ENCODE measurements at regions not wholly inside any gene's neighbourhood (a gene's known extent, or its start where the extent isn't known, plus 50 kb on each side); places are given as distances from the start of the nearest gene placed in this dataset.

GRCh38 chr20:58051367-58051766, 177.1 kb downstream of the ANKRD60 start:
- TF ChIP-seq, protein P1, sequence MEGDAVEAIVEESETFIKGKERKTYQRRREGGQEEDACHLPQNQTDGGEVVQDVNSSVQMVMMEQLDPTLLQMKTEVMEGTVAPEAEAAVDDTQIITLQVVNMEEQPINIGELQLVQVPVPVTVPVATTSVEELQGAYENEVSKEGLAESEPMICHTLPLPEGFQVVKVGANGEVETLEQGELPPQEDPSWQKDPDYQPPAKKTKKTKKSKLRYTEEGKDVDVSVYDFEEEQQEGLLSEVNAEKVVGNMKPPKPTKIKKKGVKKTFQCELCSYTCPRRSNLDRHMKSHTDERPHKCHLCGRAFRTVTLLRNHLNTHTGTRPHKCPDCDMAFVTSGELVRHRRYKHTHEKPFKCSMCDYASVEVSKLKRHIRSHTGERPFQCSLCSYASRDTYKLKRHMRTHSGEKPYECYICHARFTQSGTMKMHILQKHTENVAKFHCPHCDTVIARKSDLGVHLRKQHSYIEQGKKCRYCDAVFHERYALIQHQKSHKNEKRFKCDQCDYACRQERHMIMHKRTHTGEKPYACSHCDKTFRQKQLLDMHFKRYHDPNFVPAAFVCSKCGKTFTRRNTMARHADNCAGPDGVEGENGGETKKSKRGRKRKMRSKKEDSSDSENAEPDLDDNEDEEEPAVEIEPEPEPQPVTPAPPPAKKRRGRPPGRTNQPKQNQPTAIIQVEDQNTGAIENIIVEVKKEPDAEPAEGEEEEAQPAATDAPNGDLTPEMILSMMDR (IDR thresholded peaks at IDR 0.05; ENCODE audit: extremely low read depth in 1 of 2, insufficient read depth in 1 of 2, low read depth in 1 of 2, low read length in 2 of 2) = no peak
- no peak for TF ChIP-seq EZH2 (IDR thresholded peaks at IDR 0.05; ENCODE audit: borderline replicate concordance, low read depth, low read length, severe bottlenecking)
- TF ChIP-seq, protein P2, sequence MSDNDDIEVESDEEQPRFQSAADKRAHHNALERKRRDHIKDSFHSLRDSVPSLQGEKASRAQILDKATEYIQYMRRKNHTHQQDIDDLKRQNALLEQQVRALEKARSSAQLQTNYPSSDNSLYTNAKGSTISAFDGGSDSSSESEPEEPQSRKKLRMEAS (IDR thresholded peaks at IDR 0.05; ENCODE audit: insufficient read depth, insufficient read length) = no peak
- TF ChIP-seq POLR2A (IDR thresholded peaks at IDR 0.05; ENCODE audit: low read depth, low read length) = no peak
- TF ChIP-seq MYC (IDR thresholded peaks at IDR 0.05; ENCODE audit: low read depth, low read length) = no peak
